HG02759 (cell line): ENCODE measurements at regions not wholly inside any gene's neighbourhood (a gene's known extent, or its start where the extent isn't known, plus 50 kb on each side); places are given as distances from the start of the nearest gene placed in this dataset.
"Not testable (repeated sequence)": the region's sequence is repeated elsewhere in the genome, so short reads cannot be mapped to it uniquely, and the experiment has no call there.

ENCODE experiments used
- ATAC-seq: cut with Tn5 transposase; IDR thresholded peaks from one replicate; pipeline ENCODE4 v1.9.1; 2021; ENCODE audit warnings: mild to moderate bottlenecking, moderate library complexity; ENCODE audit not compliant: unreplicated experiment

DNA sequence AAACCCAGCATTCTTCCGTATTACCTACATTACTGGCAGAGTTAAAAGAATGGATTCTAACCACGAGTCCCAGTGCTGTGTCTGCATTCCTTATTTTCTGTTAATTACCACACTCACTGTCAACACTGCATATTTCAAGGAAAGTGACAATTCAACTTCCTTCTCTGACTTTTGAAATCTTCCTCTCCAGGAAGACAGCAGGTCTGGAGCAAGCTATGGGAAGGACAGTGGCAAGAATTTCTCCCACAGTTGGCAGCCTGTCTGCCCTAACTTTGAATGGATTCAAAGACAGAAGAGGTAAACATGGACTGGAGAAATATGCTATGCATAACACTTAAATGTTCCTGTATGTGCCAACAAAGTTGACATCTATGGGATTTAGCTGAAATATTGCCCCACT, 700.5 kb upstream of the CHAC2 start:
- no peak for ATAC-seq

DNA sequence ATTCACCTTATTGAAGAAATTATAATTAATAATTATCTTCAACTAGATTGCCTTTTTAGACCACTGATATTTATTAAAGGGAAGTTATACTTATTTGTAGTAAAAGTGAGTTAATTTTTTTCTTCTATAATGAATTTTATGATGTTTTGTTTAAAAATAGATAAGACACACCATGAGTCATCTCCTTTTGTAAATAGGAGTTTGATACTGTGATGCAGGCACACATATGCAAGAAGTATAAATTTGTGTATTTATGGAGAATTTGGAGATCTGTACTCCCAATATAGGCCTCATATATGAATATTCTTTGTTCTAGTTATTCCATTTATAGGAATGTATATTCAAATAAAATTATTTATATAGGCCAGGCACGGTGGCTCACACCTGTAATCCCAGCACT, 703.5 kb upstream of the CHAC2 start:
- no peak for ATAC-seq

- ATAC-seq: no peak
Observed at GRCh38 chr2:53058526-53058925, 709.1 kb upstream of the CHAC2 start.

DNA sequence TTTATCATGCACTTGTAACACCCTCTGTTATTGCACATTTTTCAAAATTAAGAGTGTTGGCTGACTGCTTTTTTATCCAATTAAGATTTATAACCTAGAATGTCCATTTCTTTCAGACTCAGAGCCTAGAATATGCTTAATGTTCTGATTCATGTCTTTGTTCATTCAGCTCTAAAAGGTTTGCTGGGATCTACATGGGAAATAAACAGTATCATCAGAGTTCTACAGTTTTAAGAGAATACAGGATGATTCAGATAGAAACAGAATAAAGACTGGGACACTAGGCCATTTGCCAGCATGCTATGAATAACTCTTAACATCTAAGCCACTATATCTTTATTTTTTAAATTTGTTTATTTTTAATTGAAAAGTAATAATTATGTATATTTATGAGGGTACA, 713.7 kb upstream of the CHAC2 start:
- no peak for ATAC-seq

DNA sequence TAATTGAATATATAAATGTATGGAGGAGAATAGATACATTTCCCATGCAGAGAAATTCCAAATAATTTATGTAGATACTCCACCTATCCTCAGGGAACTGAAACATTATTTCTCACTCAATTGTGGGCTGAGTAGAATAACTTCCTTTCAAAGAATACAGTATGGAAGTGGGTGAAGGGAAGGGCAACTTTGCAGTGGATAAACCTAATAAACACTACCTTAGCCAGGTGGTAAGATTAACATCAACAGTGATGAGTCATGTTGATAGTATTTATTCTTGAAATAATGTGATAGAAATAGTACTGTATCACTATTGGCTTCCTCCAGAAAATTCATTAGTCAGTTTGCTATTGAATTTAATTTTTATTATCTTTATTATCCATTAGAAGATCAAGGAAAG, 716.4 kb upstream of the CHAC2 start:
- no peak for ATAC-seq

- no peak for ATAC-seq
Observed at GRCh38 chr2:53040536-53041229, 726.9 kb upstream of the CHAC2 start.

GRCh38 chr2:53036196-53036595, 731.4 kb upstream of the CHAC2 start:
- ATAC-seq: no peak

DNA sequence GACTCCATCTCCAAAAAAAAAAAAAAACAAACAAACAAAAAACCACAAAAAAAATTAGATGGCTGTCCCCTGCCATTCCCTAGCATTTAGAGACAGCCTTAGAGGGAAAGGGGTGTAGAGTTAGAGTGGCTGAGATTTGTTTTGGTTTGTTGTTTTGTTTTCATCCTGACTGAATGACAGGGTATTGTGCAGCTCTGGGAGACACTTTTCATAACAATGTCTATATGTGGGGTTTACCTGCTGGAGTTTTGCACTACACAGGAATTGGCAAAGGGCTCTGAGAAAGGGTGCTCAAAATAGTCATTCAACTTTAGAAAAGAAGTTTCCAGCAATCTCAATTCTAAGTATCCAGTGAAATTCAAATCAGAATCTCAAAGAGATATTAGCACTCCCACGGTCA, 732.5 kb upstream of the CHAC2 start:
- no peak for ATAC-seq

DNA sequence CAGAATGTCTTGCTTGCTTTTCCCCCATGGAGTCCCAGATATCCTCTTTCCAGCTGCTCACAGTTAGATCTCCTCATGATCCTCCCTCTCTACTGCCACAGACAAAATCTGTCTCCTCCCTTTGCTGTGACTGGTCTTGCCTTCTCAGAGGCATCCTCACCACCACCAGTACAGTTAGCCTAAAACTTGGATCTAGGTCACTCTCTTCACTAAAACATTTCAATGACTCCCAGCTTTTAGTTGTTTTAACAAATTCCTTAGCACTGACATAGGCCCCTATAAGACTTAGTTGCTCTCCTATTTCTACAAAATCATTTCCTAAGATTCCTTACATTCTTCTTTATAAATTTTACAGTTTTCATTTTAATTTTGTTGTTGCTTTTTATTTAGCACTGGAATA, 734.2 kb upstream of the CHAC2 start:
- no peak for ATAC-seq

DNA sequence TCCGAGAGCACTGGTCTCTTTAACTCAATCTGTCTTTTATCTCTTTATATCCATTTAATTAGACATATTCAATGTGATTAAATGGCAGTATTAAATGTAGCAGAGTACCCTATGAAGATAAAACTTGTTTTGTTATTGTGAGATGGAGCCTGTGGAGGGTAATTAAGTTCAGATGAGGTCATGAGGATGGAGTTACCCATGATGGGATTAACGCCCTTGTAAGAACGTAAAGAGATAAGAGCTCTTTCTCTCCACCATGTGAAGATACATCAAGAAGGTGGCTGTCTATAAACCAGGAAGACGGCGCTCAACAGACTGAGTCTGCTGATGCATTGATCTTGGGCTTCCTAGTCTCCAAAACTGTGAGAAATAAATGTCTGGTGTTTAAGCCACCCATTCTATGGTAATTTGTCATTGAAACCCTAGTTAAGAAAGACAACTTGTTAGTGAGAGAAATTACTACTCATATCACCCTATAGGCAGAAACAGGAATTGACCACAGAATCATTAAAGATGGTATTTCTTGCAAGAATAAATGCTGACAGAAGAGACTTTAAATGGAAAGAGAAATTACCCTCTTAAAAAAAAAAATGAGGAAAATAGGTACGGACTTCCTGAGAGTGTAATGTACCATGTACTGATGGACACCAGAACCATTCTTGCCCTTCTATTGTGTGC, 738.7 kb upstream of the CHAC2 start:
- ATAC-seq: no peak

- no peak for ATAC-seq
Observed at GRCh38 chr2:53028225-53028624, 739.4 kb upstream of the CHAC2 start.

- ATAC-seq: not testable (repeated sequence)
Observed at GRCh38 chr2:53022248-53022647, 745.4 kb upstream of the CHAC2 start.

- no peak for ATAC-seq
Observed at GRCh38 chr2:53021828-53022227, 745.8 kb upstream of the CHAC2 start.

- ATAC-seq: no peak
Observed at GRCh38 chr2:53021292-53021691, 746.3 kb upstream of the CHAC2 start.

DNA sequence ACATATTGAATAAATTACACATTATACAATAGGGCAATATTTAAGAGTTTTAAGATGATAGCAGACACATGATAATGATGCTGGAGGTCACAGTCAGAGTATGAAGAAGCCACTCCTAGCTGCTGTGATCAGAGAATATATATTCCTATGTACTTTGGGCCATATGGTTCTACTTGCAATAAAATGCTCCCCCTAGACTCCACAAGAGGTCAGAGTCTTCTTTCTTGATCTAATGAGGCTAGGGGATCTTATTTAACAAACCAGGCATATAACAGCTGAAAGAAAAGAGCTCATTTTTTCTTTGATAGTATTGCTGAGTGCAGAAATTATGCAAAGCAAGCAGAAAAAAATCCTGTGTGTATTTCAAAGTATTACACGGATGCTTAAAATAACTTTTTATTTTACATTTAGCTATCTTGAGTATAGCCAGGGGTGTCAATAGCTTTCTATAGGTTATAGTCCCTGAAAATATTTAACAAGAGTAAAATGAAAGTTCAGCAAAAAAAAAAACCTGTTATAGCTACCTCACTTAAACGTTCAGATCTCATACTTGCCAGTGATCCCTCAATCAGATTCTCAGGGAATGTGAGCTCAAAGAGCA, 748.7 kb upstream of the CHAC2 start:
- no peak for ATAC-seq

DNA sequence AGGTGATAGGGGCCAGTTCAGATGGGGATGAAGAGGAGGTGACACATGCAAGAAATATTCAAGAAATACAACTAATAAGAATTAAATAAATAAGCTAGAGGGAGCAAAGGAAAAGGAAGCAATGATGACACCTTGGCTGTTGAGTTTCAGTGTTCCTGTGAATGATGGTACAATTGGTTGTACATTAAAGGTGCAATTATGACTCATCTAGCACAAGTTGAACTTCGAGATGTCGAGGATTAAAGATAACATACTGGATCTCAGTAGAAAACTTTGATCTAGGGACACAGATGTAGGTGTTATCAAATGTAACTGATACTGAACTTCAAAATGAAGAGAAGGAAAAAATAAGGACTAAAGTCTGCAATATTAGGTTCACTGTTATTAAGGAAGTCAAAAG, 760.6 kb upstream of the CHAC2 start:
- no peak for ATAC-seq

- no peak for ATAC-seq
Observed at GRCh38 chr2:53004413-53004812, 763.2 kb upstream of the CHAC2 start.

GRCh38 chr2:52995424-52995823, 772.2 kb upstream of the CHAC2 start:
- no peak for ATAC-seq

GRCh38 chr2:52976143-52976949, 791.3 kb upstream of the CHAC2 start:
- ATAC-seq: peak; percentile 79

- no peak for ATAC-seq
Observed at GRCh38 chr2:52974127-52974526, 793.5 kb upstream of the CHAC2 start.

GRCh38 chr2:52970642-52971041, 797.0 kb upstream of the CHAC2 start:
- no peak for ATAC-seq

DNA sequence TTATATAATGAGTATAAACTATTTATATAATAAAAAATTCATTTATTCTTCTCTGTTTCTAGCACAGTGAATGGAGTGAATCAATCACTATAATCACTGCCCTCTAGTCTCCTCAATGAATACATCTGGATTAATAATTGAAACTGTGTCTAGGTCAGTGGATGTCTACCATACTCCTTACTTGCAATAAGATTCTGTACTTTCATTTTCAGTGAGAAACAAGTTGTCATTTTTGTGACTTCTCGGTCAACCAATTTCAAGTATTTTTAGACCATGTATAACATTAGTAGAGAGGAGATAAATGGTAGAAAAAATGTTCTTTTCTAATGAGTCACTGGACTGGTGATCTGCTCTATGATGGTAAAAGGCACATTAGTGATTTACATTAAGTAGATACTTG, 799.6 kb upstream of the CHAC2 start:
- ATAC-seq: no peak
